ENCODE measurements at regions not wholly inside any gene's neighbourhood (a gene's known extent, or its start where the extent isn't known, plus 50 kb on each side); places are given as distances from the start of the nearest gene placed in this dataset.
"Not testable (repeated sequence)": the region's sequence is repeated elsewhere in the genome, so short reads cannot be mapped to it uniquely, and the experiment has no call there.

GRCh38 chr2:15681089-15681885 is 89.6 kb downstream of the DDX1 start:
- DNase-seq = no peak

GRCh38 chr2:15682354-15682753 is 90.7 kb downstream of the DDX1 start:
- DNase-seq = no peak

GRCh38 chr2:15684161-15685039 is 92.7 kb downstream of the DDX1 start:
- peak; percentile 20 for DNase-seq

GRCh38 chr2:15685143-15685542 is 93.5 kb downstream of the DDX1 start:
- DNase-seq = no peak

GRCh38 chr2:15686643-15687042 is 95.0 kb downstream of the DDX1 start:
- DNase-seq = no peak

- no peak for DNase-seq
These were observed 95.6 kb downstream of the DDX1 start for GRCh38 chr2:15687243-15687642.

GRCh38 chr2:15687720-15688119 is 96.1 kb downstream of the DDX1 start:
- peak; percentile 5 for DNase-seq

- no peak for DNase-seq
These were observed 97.4 kb downstream of the DDX1 start for GRCh38 chr2:15688924-15689568.

GRCh38 chr2:15689654-15690053 is 98.0 kb downstream of the DDX1 start:
- DNase-seq = no peak

GRCh38 chr2:15691586-15692310 is 100.1 kb downstream of the DDX1 start:
- DNase-seq = no peak

GRCh38 chr2:15692551-15693377 is 101.1 kb downstream of the DDX1 start:
- no peak for DNase-seq

- DNase-seq = no peak
These were observed 101.7 kb downstream of the DDX1 start for GRCh38 chr2:15693382-15693781.

GRCh38 chr2:15693926-15694588 is 102.4 kb downstream of the DDX1 start:
- no peak for DNase-seq

- DNase-seq = no peak
These were observed 102.9 kb downstream of the DDX1 start for GRCh38 chr2:15694589-15694986.

GRCh38 chr2:15695582-15696330 is 104.1 kb downstream of the DDX1 start:
- DNase-seq = no peak

GRCh38 chr2:15696606-15697170 is 105.0 kb downstream of the DDX1 start:
- not testable (repeated sequence) for DNase-seq

- DNase-seq = no peak
These were observed 108.5 kb downstream of the DDX1 start for GRCh38 chr2:15700131-15700530.

GRCh38 chr2:15700599-15701340 is 109.1 kb downstream of the DDX1 start:
- no peak for DNase-seq

GRCh38 chr2:15701341-15701907 is 109.8 kb downstream of the DDX1 start:
- DNase-seq = no peak

Measured in right forelimb (tissue), 1 donor.